Left ventricle myocardium inferior (tissue), 1 donor: ENCODE measurements at regions not wholly inside any gene's neighbourhood (a gene's known extent, or its start where the extent isn't known, plus 50 kb on each side); places are given as distances from the start of the nearest gene placed in this dataset.

Source experiments
- DNase-seq: peaks from one replicate; pipeline ENCODE4 v3.0.0-alpha.2; 2020
- H3K27ac ChIP-seq: fragments of 200-600 bp; replicated peaks from 2 replicates; pipeline ENCODE4 v1.8.0; 2021
- H3K27me3 ChIP-seq: fragments of 200-600 bp; 2 replicates; pipeline ENCODE4 v1.8.0; 2021; ENCODE audit warnings: low read depth
- H3K36me3 ChIP-seq: fragments of 200-600 bp; 2 replicates; pipeline ENCODE4 v1.8.0; 2021
- H3K4me1 ChIP-seq: fragments of 200-600 bp; 2 replicates; pipeline ENCODE4 v1.8.0; 2021
- H3K4me3 ChIP-seq: fragments of 200-600 bp; 2 replicates; pipeline ENCODE4 v1.8.0; 2021; ENCODE audit warnings: mild to moderate bottlenecking, moderate library complexity
- H3K9me3 ChIP-seq: fragments of 200-600 bp; replicated peaks from 2 replicates; pipeline ENCODE4 v1.8.0; 2021
- CTCF ChIP-seq: fragments of 200-600 bp; IDR thresholded peaks from 2 replicates; pipeline ENCODE4 v1.8.0; 2021; ENCODE audit warnings: antibody characterized with exemption, mild to moderate bottlenecking, borderline replicate concordance
- intact Hi-C: fragments of 100-400 bp; cut with micrococcal nuclease; formaldehyde crosslinking; loops from one replicate; pipeline ENCODE4 v1.11.0; 2022
- donor health status: DM: no; HTN: yes; CAD: no; lungs with severe emphysema.

- H3K27ac ChIP-seq: no peak overlapping the region
- DNase-seq: no peak
- no peaks in the 10 kb centered on the region for H3K36me3 ChIP-seq
- H3K4me3 ChIP-seq: no peak overlapping the region
- intact Hi-C loops: no loop called here
- no peak for TF ChIP-seq CTCF
- no peaks in the 10 kb centered on the region for H3K27me3 ChIP-seq
- H3K9me3 ChIP-seq: no peaks in the 10 kb centered on the region
- no peaks in the 10 kb centered on the region for H3K4me1 ChIP-seq
Observed at GRCh38 chr2:66995636-66996035, 401.5 kb upstream of the ETAA1 start.

DNA sequence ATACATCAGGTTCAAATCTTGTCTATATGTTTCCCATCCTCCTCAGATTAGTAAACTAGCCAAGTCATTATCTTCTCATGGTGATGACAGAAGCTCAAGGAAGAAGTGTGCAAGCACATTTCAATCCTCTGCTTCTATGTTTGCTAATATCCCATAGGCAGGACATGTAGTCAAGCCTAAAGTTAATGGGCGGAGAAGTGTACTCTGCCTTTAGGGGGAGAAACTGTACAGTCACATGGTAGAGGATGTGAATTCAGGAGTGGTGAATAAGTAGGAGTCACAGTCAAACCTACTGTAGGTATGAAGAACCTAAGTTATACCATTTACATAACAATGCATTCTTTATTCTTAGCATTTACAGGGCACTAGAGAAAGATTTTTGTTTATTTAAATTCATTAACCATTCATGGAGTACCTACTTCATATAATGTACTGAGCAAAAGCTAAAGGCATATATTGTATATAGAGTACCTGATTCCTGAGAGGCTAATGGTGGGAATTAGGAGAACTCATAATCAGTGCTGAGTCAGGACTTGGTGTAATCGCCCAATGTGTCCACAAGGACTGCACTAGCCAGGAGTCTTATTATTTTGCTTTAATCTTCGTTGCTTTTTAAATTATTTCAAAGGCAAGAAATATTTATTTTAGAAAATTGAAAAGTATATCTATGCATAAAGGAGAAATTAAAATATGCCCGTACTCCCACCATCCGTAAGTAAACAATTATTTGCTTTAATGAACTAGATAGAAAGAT lies 394.3 kb upstream of the ETAA1 start:
- no peaks in the 10 kb centered on the region for H3K27me3 ChIP-seq
- no peak overlapping the region for H3K27ac ChIP-seq
- intact Hi-C loops: no loop called here
- H3K36me3 ChIP-seq: no peaks in the 10 kb centered on the region
- no peak overlapping the region for H3K4me3 ChIP-seq
- no peaks in the 10 kb centered on the region for H3K4me1 ChIP-seq
- no peaks in the 10 kb centered on the region for H3K9me3 ChIP-seq
- no peak for DNase-seq
- TF ChIP-seq CTCF: no peak

DNA sequence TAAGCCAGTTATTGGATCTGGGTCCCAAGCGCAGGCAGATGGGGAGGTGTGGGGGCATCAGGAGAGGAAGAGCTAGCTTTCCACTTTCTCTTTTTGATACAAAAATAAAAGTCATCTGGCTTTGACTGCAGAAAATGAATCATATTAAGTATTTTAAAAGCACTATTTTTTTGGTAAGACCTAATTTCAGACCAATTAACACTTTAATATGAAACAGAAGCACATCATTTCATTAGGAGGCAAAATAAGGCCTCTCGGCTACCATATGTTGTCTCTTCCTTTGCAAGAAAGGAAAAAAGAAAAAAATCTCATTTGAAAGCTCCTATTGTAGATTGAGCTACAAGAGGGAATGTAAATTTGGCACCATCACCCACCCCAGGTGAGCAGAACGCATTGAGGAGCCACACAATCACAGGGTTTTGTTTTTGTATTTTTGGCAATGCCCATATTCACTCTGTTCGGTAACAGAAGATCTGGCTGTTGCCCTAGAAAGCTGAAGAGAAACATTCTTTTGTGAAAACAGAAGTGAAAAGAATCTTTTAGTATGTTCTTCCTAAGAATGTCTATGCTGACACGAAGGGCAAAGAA lies 390.7 kb upstream of the ETAA1 start:
- Histone ChIP-seq H3K4me1 (no peaks in the 10 kb centered on the region), H3K36me3 (no peaks in the 10 kb centered on the region), H3K27me3 (peaks cover under 1% of the 10 kb centered on the region), H3K27ac (no peak overlapping the region), H3K9me3 (no peaks in the 10 kb centered on the region), H3K4me3 (no peak overlapping the region)
- DNase-seq: no peak
- TF ChIP-seq CTCF: no peak
- intact Hi-C loops: no loop called here

- Histone ChIP-seq H3K4me3 (no peak overlapping the region), H3K27me3 (peaks cover 8% of the 10 kb centered on the region), H3K9me3 (no peaks in the 10 kb centered on the region), H3K36me3 (no peaks in the 10 kb centered on the region), H3K4me1 (no peaks in the 10 kb centered on the region), H3K27ac (no peak overlapping the region)
- intact Hi-C loops: no loop called here
- TF ChIP-seq CTCF: no peak
- no peak for DNase-seq
Observed at GRCh38 chr2:67008155-67008554, 389.0 kb upstream of the ETAA1 start.

DNA sequence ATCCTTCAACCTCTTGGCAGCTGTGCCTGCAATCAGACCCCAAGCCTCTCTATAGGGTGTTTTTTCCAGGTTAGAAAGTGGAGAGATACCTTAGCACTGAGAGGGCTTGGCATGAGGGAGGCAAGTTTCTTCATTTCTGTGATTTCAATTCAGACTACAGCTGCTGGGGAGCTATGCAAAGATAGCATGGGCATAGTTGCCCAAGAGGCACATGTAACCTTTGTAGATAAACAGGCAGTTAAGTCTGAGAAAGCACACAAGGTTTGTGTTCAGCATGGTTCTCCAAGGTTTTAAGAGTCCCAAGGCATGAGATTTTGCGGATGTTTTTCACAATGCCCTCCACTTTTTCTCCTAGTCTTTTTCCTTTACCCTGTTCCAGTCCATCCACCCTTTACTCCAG lies 385.0 kb upstream of the ETAA1 start:
- Histone ChIP-seq H3K4me3 (no peak overlapping the region), H3K27me3 (peaks cover 8% of the 10 kb centered on the region), H3K4me1 (no peaks in the 10 kb centered on the region), H3K36me3 (no peaks in the 10 kb centered on the region), H3K27ac (no peak overlapping the region), H3K9me3 (no peaks in the 10 kb centered on the region)
- no peak for TF ChIP-seq CTCF
- intact Hi-C loops: no loop called here
- DNase-seq: no peak
